SK-N-SH treated with all-trans-retinoic acid at 6 μM for 48 hours (cell line): ENCODE measurements at regions not wholly inside any gene's neighbourhood (a gene's known extent, or its start where the extent isn't known, plus 50 kb on each side); places are given as distances from the start of the nearest gene placed in this dataset.

Experiments
- ATAC-seq: fragments of 200-7000 bp; cut with Tn5 transposase; 3 replicates; pipeline ENCODE4 v1.9.1; 2020; ENCODE audit warnings: mild to moderate bottlenecking, moderate library complexity
- ARNTL ChIP-seq: fragments of 450-650 bp; formaldehyde crosslinking; IDR thresholded peaks from 2 replicates; pipeline ENCODE4 v1.5.0; 2020; ENCODE audit warnings: low read depth, mild to moderate bottlenecking, moderate library complexity, borderline replicate concordance
- BACH2 ChIP-seq: fragments of 250-450 bp; sonication (Bioruptor Pico); IDR thresholded peaks from 2 replicates; pipeline ENCODE4 v1.9.0; 2021; ENCODE audit warnings: mild to moderate bottlenecking, borderline replicate concordance
- ESRRG ChIP-seq: fragments of 250-450 bp; sonication (Bioruptor Pico); IDR thresholded peaks from 2 replicates; pipeline ENCODE4 v1.6.1; 2021; ENCODE audit warnings: mild to moderate bottlenecking
- ISL1 ChIP-seq: fragments of 250-450 bp; sonication (Bioruptor Pico); IDR thresholded peaks from 2 replicates; pipeline ENCODE4 v2.1.2; 2022; ENCODE audit warnings: mild to moderate bottlenecking, moderate library complexity
- OSR1 ChIP-seq: fragments of 250-450 bp; sonication (Bioruptor Pico); IDR thresholded peaks from 2 replicates; pipeline ENCODE4 v1.8.0; 2022; ENCODE audit warnings: moderate library complexity, mild to moderate bottlenecking, inconsistent platforms
- SNAI2 ChIP-seq: fragments of 250-450 bp; sonication (Bioruptor Pico); IDR thresholded peaks from 2 replicates; pipeline ENCODE4 v1.5.0; 2020; ENCODE audit warnings: mild to moderate bottlenecking, moderate library complexity
- TCF4 ChIP-seq: fragments of 250-450 bp; sonication (Bioruptor Pico); IDR thresholded peaks from 2 replicates; pipeline ENCODE4 v1.8.0; 2021; ENCODE audit warnings: mild to moderate bottlenecking, moderate library complexity, borderline replicate concordance
- TOX ChIP-seq: fragments of 250-450 bp; sonication (Bioruptor Pico); IDR thresholded peaks from 2 replicates; pipeline ENCODE4 v1.8.0; 2021; ENCODE audit warnings: mild to moderate bottlenecking, moderate library complexity, borderline replicate concordance
- ZC3H10 ChIP-seq: fragments of 250-450 bp; sonication (Bioruptor Pico); IDR thresholded peaks from 2 replicates; pipeline ENCODE4 v1.5.1; 2021; ENCODE audit warnings: mild to moderate bottlenecking, moderate library complexity
- ZFP3 ChIP-seq: fragments of 250-450 bp; sonication (Bioruptor Pico); IDR thresholded peaks from 2 replicates; pipeline ENCODE4 v1.5.0; 2020; ENCODE audit warnings: mild to moderate bottlenecking, moderate library complexity
- ZFP30 ChIP-seq: fragments of 450-650 bp; formaldehyde crosslinking; IDR thresholded peaks from 2 replicates; pipeline ENCODE4 v1.5.0; 2022; ENCODE audit warnings: mild to moderate bottlenecking, moderate library complexity
- ZNF565 ChIP-seq: fragments of 450-650 bp; formaldehyde crosslinking; conservative IDR thresholded peaks from 2 replicates; pipeline ENCODE4 v1.5.0; 2020; ENCODE audit warnings: low read depth, mild to moderate bottlenecking, moderate library complexity
- ZNF70 ChIP-seq: fragments of 450-650 bp; formaldehyde crosslinking; IDR thresholded peaks from 2 replicates; pipeline ENCODE4 v1.5.0; 2020; ENCODE audit warnings: mild to moderate bottlenecking, moderate library complexity
- ZNF8 ChIP-seq: fragments of 450-650 bp; formaldehyde crosslinking; IDR thresholded peaks from 2 replicates; pipeline ENCODE4 v1.5.0; 2020; ENCODE audit warnings: mild to moderate bottlenecking, moderate library complexity
- TF ChIP-seq, protein P1 (sequence below): fragments of 250-450 bp; sonication (Bioruptor Pico); IDR thresholded peaks from 2 replicates; pipeline ENCODE4 v1.5.1; 2021; ENCODE audit warnings: mild to moderate bottlenecking, moderate library complexity
- TF ChIP-seq, protein P2 (sequence below): fragments of 250-450 bp; sonication (Bioruptor Pico); IDR thresholded peaks from 2 replicates; pipeline ENCODE4 v1.5.1; 2020; ENCODE audit warnings: low read depth, mild to moderate bottlenecking, moderate library complexity
- TF ChIP-seq, protein P3 (sequence below): fragments of 250-450 bp; sonication (Bioruptor Pico); IDR thresholded peaks from 2 replicates; pipeline ENCODE4 v1.8.0; 2021; ENCODE audit warnings: low read depth, mild to moderate bottlenecking, moderate library complexity, borderline replicate concordance

DNA sequence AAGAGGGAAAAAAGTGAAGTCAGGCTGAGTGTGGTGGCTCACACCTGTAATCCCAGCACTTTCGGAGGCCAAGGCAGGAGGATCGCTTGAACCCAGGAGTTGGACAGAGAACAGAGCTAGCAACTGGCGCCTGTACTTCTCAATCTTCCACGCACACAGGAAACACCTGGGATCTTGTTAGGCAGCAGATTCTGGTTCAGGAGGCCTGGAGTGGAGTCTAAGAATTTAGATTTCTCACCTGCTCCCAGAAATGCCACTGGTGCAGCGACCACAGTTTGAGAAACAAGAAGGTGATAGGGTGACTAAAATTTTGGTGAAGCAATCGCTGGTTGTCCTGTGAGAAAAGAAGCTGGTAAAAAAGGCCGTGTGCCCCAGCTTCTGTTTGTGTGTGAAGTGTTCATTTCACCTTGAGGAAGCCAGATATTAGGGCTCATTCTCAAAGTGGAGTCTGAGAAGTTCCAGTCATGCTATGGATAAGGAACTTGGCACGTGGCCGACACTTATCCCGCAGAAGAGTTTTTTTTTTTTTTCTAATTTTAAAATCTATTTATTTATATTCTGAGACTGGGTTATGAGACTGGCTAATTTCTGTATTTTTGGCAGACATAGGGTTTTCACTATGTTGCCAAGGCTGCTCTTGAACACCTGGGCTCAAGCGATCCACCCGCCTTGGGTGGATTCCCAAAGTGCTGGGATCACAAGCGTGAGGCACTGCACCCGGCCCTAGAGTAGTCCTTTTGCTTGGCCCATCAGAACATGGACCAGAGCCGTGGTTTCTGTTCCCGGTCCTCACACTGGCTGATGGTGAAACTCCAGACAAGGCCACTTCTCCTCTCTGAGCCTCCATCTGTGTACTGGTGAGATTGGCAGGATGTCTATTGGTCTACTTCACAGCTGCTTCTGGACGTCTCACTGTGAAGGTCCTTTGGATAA is 324.6 kb upstream of the PROK2 start:
- TF ChIP-seq ISL1 (CRISPR knock-in tag), result no peak
- no peak for TF ChIP-seq OSR1 (CRISPR knock-in tag)
- no peak for TF ChIP-seq TOX (CRISPR knock-in tag)
- no peak for TF ChIP-seq SNAI2 (CRISPR knock-in tag)
- TF ChIP-seq ZFP30 (CRISPR knock-in tag), result no peak
- no peak for TF ChIP-seq ZC3H10
- TF ChIP-seq BACH2 (CRISPR knock-in tag), result no peak
- TF ChIP-seq, protein P1, sequence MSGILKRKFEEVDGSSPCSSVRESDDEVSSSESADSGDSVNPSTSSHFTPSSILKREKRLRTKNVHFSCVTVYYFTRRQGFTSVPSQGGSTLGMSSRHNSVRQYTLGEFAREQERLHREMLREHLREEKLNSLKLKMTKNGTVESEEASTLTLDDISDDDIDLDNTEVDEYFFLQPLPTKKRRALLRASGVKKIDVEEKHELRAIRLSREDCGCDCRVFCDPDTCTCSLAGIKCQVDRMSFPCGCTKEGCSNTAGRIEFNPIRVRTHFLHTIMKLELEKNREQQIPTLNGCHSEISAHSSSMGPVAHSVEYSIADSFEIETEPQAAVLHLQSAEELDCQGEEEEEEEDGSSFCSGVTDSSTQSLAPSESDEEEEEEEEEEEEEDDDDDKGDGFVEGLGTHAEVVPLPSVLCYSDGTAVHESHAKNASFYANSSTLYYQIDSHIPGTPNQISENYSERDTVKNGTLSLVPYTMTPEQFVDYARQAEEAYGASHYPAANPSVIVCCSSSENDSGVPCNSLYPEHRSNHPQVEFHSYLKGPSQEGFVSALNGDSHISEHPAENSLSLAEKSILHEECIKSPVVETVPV, result no peak
- no peak for TF ChIP-seq ZFP3 (CRISPR knock-in tag)
- TF ChIP-seq, protein P2, sequence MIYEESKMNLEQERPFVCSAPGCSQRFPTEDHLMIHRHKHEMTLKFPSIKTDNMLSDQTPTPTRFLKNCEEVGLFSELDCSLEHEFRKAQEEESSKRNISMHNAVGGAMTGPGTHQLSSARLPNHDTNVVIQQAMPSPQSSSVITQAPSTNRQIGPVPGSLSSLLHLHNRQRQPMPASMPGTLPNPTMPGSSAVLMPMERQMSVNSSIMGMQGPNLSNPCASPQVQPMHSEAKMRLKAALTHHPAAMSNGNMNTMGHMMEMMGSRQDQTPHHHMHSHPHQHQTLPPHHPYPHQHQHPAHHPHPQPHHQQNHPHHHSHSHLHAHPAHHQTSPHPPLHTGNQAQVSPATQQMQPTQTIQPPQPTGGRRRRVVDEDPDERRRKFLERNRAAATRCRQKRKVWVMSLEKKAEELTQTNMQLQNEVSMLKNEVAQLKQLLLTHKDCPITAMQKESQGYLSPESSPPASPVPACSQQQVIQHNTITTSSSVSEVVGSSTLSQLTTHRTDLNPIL (CRISPR knock-in tag), result no peak
- ATAC-seq, result no peak

DNA sequence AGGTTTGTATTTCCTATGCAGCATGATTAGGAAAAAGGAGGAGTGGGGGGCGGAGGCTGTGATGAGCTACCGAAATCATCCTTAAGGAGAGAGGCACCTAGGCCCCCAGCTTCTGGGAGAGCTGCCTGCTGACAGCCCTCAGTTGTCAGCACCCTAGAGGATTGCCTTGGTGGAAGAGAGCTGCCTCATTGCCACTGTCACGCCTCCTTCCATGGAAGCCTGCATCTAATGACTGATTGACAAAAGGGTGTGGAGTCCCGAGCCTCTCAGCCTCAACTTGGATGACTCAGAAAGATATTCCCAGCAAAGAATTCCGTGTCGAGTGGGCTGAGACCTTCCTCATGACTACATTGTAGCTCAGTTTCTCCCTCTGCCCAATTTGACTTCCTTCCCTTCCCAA is 320.4 kb upstream of the PROK2 start:
- TF ChIP-seq BACH2 (CRISPR knock-in tag) (no peak), ZNF70 (CRISPR knock-in tag) (no peak), ZNF565 (CRISPR knock-in tag) (no peak), SNAI2 (CRISPR knock-in tag) (no peak), OSR1 (CRISPR knock-in tag) (no peak), ZNF8 (CRISPR knock-in tag) (no peak), TOX (CRISPR knock-in tag) (no peak), ESRRG (CRISPR knock-in tag) (no peak), ISL1 (CRISPR knock-in tag) (no peak)
- TF ChIP-seq, protein P2 (CRISPR knock-in tag), result no peak
- ATAC-seq, result no peak

DNA sequence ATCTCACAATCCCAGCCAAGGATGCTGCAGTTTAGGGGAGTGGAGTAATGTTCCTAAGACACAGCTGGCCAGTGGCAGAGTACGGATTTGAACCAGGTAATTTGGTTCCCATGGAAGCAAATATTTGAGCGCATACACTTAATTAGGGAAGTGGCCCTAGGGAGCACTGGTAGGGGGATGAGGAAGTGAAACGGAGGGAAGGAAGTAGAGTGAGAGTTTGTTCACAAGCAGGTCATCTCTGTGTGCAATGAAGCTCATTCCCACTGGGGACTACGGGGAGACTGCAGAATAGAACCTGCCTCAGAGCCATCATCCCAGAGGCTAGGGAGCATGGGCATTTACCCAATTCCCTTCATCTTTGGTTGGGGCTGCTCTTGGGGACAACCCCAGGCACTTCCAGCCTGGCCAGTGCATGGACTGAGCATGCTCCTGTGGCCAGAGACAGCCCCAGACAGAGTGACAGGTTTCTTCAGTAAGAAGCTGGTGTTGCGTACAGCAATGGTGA is 317.2 kb upstream of the PROK2 start:
- TF ChIP-seq SNAI2 (CRISPR knock-in tag) (no peak), TOX (CRISPR knock-in tag) (no peak), ZFP3 (CRISPR knock-in tag) (no peak), TCF4 (CRISPR knock-in tag) (no peak), ZC3H10 (no peak), ISL1 (CRISPR knock-in tag) (no peak), ARNTL (CRISPR knock-in tag) (no peak), ESRRG (CRISPR knock-in tag) (no peak), ZNF70 (CRISPR knock-in tag) (no peak)
- TF ChIP-seq, protein P3, sequence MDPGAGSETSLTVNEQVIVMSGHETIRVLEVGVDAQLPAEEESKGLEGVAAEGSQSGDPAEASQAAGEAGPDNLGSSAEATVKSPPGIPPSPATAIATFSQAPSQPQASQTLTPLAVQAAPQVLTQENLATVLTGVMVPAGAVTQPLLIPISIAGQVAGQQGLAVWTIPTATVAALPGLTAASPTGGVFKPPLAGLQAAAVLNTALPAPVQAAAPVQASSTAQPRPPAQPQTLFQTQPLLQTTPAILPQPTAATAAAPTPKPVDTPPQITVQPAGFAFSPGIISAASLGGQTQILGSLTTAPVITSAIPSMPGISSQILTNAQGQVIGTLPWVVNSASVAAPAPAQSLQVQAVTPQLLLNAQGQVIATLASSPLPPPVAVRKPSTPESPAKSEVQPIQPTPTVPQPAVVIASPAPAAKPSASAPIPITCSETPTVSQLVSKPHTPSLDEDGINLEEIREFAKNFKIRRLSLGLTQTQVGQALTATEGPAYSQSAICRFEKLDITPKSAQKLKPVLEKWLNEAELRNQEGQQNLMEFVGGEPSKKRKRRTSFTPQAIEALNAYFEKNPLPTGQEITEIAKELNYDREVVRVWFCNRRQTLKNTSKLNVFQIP (CRISPR knock-in tag), result no peak
- TF ChIP-seq, protein P1, result no peak
- TF ChIP-seq, protein P2 (CRISPR knock-in tag), result no peak
- no peak for ATAC-seq
